NCI-H1092 (cell line): ENCODE measurements at regions not wholly inside any gene's neighbourhood (a gene's known extent, or its start where the extent isn't known, plus 50 kb on each side); places are given as distances from the start of the nearest gene placed in this dataset.
"Not testable (repeated sequence)": the region's sequence is repeated elsewhere in the genome, so short reads cannot be mapped to it uniquely, and the experiment has no call there.

Experiments used
- DNase-seq: peaks from one replicate; lab custom pipeline; 2025; lab: John Stamatoyannopoulos, UW

- DNase-seq: no peak
Measured at GRCh38 chr20:58579819-58580473, 64.7 kb upstream of the APCDD1L start.

DNA sequence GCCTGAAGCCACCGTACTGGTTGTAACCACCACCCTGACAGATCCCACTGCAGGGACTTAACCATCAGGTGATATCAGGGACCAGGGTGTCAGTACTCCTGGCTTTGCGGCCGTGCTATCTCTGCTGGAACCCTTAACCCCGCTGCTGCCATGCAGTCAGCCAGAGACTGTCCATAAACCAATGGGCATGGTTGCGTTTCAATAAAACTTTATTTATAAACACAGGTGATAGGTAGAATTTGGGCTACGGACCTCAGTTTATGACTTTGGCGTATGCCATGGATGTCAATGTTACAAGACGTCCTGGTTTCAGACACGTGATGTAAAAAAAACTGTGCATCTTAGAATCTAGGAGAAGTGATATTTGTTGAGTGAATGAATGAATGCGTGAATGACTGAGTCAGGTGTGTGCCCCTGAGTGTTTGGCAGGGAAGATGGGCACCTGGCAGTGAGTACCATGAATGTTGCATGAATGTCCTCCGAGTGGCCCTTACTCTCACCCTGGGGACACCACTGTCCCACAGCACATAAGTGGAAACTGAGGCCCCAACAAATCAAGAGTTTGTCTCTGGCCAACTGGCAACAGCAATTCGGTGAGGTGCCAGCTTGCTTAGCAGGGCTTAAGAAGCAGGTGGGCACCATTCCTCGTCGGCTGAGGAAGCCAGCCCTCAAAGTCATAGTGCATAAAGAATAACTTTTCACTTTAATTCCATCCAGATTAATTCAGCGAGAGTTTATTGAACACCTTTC lies 64.0 kb upstream of the APCDD1L start:
- no peak for DNase-seq

DNA sequence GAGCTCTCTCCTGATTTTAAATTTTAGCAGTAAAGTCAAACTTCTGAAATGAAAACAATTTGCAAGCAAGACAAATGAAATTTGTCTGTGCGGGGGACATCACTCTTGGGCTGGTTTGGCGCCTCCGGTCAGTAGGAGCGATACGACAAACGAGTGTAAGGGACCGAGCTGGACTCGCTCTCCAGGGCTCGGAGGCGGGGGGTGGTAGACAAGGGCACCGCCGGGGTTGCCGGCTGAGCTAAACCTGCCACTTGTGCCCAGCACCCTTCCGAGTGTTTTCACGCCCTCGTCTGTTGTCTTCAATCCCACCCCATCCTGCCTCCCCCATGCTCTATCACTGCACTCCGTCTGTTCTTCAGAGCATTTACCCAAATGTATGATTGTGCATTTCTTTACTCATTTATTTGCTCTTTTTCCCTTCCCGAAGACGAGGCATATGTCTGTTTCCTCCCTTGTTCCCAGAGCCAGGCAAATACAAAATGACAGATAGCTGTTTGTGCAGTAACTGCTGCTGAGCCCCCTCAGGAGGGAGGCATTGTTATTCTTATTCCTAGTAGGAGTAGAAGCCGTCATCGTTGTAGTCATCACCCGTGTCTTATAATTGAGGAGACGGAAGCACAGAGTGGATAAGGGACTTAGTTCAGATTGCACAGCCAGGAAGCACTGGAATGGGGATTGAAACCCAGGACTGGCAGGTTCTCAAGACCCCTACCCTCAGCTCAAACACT lies 62.8 kb upstream of the APCDD1L start:
- DNase-seq: no peak

DNA sequence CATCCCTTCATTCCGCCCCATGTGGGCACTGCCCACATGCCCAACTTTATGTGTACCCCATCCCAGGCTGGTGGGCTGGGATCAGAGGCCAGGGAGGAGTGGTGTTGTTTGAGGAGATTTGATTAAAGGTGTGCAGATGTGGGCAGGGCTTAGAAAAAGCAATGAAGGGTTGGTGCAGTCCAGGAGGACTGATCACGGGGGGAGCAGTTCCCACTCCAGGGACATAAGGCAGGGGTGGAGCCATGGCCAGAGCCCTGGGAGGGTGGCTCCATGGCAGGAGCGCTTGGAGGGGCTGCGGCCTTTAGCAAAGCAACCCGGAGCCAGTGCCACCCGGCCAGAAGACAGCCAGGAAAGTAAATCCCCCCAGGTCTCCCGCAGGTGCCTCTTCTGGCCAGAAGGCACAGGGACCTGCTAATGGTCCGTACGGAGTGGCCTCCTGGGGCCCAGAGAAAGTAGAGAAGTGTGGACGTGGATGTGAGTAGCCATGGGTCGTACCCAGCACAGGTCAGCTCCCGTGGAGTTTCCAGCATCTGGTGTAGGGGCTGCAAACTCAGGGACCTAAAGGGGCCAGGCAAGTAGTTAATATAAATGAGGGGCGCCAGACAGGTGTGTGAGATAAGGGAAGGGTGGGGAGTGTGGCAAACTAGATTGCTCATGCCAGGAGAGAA lies 62.1 kb upstream of the APCDD1L start:
- no peak for DNase-seq

GRCh38 chr20:58576603-58576970 lies 61.4 kb upstream of the APCDD1L start:
- DNase-seq: peak; percentile 67

- no peak for DNase-seq
Measured at GRCh38 chr20:58575776-58576602, 60.8 kb upstream of the APCDD1L start.

DNA sequence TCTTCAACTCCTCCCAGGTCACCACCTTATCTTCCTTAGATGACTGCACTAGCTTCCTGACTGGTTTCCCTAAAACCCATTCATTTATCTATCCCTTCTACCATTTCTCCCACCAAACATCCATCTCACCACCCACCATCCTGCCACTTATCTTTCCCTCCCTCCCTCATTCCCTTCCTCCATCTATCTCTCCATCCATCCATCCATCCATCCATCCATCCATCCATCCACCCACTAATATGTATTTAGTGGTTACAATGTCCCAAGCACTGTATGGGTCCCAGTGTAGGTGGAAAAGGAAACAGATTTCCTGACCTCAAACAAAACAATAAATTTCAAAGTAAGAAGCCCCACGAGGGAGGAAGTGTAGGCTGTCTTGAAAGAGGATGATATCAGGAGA lies 59.3 kb upstream of the APCDD1L start:
- DNase-seq: no peak

DNA sequence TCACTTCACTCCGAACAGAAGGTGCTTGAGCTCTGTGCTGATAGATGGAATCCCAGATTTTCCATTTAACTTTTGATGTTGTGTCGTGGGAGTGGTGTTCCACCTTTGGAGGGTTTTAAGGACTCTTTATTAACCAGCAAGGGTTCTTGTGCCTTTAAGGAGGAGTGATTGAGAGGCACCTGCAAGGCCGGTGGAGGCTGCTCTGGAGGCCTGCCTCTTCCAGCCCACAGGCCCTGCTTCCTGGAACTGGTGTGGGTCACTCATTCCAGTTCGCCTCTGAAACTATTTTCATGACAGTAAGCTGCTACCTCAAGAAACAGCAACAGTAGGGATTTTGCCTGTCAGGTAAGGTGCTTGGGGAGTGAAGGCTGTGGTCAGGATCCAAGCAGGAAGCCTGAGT lies 58.8 kb upstream of the APCDD1L start:
- DNase-seq: no peak

DNA sequence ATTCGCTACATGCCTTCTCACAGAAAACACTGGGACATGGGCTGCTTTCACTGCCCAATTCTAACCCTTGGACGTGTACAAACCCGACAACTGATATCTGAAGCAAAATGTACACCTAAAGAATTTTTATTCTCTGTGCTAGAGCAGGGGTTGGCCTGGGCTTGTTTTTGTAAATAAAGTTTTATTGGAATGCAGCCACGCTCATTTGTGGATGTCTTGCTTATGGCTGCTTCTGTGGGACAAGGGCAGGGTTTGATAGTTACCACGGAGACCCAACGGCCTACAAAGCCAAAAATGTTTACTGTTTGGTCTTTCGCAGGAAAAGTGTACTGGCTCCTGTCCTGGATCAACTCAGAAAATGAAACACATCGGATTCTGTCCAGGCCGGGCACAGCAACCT lies 58.1 kb upstream of the APCDD1L start:
- no peak for DNase-seq

DNA sequence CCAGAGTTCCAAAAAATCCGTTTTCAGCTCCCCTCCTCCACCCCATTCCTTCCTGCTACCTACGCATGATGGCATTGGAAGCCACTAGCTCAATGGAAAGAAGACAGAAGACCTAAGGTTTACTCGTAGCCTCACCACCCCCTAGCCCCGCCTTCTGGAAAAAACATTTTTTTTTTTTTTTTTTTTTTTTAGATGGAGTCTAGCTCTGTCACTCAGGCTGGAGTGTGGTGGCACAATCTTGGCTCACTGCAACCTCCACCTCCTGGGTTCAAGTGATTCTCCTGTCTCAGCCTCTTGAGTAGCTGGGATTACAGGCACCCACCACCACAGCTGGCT lies 57.2 kb upstream of the APCDD1L start:
- DNase-seq: not testable (repeated sequence)

GRCh38 chr20:58571693-58572427 lies 56.7 kb upstream of the APCDD1L start:
- DNase-seq: no peak

- no peak for DNase-seq
Measured at GRCh38 chr20:58571356-58571692, 56.1 kb upstream of the APCDD1L start.

DNA sequence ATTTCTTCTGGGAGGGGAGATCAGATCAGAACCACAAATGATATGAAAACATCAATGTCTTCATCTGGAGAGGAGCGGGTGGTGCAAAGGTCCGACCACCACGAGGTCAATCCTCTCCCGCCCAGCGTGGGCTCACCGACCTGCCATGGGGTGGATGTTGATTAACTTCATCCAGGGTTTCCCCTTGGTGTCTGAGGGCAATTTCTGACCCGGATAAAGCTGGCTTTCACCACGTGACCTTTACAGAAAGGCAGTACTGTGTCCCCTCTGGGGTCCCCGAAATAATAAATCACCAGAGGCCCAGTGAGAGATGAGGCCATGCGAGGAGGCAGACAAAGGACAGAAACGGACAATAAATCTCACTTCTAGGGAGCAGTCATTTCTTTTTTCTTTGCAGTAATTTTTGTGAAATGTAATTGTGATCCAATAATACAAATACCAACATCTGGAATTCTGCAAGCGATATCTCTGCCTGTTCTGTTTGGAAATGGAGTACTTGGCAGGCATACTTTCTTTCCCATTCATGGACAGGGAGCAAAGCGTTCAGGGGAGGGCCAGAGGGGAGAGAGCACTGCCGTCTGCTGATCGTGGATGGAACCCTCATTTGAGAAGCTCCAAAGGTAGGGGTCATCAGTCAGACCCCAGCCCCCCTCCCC lies 55.1 kb upstream of the APCDD1L start:
- DNase-seq: no peak

GRCh38 chr20:58569241-58570125 lies 54.3 kb upstream of the APCDD1L start:
- no peak for DNase-seq

DNA sequence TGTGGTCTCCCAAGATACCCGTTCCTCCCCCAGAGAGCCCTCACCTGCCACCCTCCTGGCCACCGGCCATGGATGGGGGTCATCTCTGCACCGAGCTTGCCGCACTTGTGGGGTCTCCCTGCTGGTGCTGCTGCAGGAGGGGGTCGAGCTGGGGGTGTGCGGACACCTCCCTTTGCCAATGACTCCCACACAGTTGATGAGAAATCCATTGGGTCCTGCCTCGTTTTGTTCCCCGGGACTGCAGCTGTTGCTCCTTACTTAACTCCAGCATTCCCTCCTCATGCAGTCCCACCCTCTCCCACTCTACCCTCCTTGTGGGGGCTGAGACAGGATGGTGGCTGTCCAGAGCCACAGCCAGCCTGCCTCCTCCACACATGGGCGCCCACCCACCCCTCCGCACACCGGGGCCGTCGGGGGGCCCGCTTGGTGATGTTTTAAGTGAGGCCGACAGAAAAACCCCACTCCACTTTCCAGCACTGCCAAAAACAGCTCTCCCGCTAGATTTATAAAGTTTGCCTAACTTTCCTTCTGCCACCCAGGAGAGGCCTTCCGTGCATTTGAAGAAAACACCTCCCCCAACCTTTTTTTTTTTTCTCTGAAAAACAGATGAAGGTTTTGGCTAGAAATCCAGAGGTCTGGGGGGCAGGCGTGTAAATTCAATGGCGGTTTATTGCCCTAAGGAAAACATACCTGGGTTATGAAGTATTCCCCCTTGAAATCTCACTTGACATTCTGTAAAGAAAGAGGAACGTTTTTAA lies 53.5 kb upstream of the APCDD1L start:
- no peak for DNase-seq

DNA sequence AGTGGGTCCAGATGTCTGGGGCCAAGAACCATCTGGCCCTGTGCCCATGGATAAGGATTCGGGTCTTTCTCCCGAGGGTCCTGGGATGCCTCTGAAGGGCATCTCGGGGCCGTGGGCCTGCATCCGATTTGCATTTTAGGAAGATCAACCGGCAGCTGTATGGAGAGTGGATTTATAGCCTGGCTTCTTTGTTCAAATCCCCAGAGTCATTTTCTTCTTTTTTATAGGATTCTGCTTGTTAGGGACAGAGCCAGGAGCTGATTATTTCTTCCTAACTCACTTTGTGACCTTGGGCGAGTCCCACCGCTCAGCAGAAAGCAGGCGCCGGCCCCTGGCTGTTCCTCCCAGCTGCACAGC lies 52.9 kb upstream of the APCDD1L start:
- no peak for DNase-seq

DNA sequence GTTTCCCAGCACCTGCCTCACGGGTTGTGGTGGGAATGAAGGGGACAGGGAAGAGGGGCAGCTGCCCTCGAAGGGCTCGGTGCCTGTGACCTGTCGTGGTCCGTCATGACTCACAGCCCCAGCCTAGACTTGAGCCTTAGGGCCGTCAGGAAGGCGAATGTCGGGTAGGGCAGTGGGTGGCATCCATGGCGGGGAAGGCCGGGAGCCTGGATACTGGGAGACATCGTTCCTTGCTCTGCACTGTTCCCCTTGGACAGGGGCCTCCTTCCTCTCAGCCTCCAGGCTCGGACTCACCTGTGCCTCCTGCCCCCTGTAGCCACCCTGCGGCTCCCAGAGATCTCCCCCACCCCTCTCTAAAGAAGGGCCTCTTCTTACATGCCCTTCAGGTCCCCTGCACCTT lies 52.2 kb upstream of the APCDD1L start:
- no peak for DNase-seq

DNA sequence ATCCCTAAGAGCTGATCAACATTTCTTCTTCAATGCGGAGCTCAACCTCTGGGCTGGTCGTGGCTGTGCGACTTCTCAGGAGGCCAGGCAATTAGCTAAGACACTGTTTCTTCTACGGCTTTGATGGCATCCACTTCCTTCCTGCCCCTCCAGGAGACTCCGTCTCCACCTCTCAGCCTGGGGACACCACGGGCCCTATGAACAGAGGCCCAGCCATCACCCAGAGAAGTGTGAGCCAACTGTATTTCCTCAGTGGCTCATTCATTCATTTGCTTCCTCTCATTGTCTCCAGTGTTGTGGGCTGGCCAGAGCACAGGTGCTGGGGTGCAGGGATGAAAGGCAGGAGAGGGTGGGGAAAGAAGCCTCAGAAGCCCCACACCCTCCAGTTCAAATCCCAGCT lies 51.8 kb upstream of the APCDD1L start:
- DNase-seq: no peak
